OCI-LY3 (cell line): ENCODE measurements at regions not wholly inside any gene's neighbourhood (a gene's known extent, or its start where the extent isn't known, plus 50 kb on each side); places are given as distances from the start of the nearest gene placed in this dataset.
A peak's percentile ranks its signal among the peaks of the same experiment; 100 is the strongest.
"Not testable (repeated sequence)": the region's sequence is repeated elsewhere in the genome, so short reads cannot be mapped to it uniquely, and the experiment has no call there.

Experiments used
- H2AFZ ChIP-seq: fragments of 200-600, 300-600 bp; shearing (Covaris generic); 2 replicates; pipeline ENCODE4 v1.6.0; 2014; ENCODE audit warnings: antibody characterized with exemption, low read depth, low read length
- H3K27ac ChIP-seq: fragments of 200-600, 300-600 bp; sonication (generic); 2 replicates; pipeline ENCODE4 v1.5.1; 2014; ENCODE audit warnings: mild to moderate bottlenecking, low read length, moderate library complexity, mixed read lengths
- H3K27me3 ChIP-seq: fragments of 200-600, 300-600 bp; sonication (generic); 2 replicates; pipeline ENCODE4 v1.6.1; 2014; ENCODE audit warnings: low read depth, low read length, mixed read lengths
- H3K36me3 ChIP-seq: fragments of 200-600, 300-600 bp; sonication (generic); replicated peaks from 2 replicates; pipeline ENCODE3; 2014; ENCODE audit warnings: low read depth, low read length, mixed read lengths
- H3K4me1 ChIP-seq: fragments of 300-600, 200-600 bp; sonication (generic); 2 replicates; pipeline ENCODE4 v1.6.1; 2014; ENCODE audit warnings: low read length, mixed read lengths
- H3K4me2 ChIP-seq: fragments of 200-600, 300-600 bp; sonication (generic); 2 replicates; pipeline ENCODE4 v1.6.1; 2014; ENCODE audit warnings: low read length, mixed read lengths
- H3K4me3 ChIP-seq: fragments of 300-600, 200-600 bp; sonication (generic); 2 replicates; pipeline ENCODE4 v1.5.1; 2014; ENCODE audit warnings: antibody characterized with exemption, mild to moderate bottlenecking, low read length, moderate library complexity
- H3K79me2 ChIP-seq: fragments of 300-600, 200-600 bp; shearing (Covaris generic); 2 replicates; pipeline ENCODE4 v1.6.1; 2014; ENCODE audit warnings: mild to moderate bottlenecking, low read length, mixed read lengths
- H3K9ac ChIP-seq: fragments of 300-600, 200-600 bp; shearing (Covaris generic); 2 replicates; pipeline ENCODE4 v1.6.0; 2014; ENCODE audit warnings: mild to moderate bottlenecking, low read length, moderate library complexity
- H3K9me3 ChIP-seq: fragments of 200-600, 300-600 bp; shearing (Covaris generic); 2 replicates; pipeline ENCODE4 v1.6.1; 2014; ENCODE audit warnings: low read length, mixed read lengths; ENCODE audit not compliant: insufficient read depth
- H4K20me1 ChIP-seq: fragments of 200-600, 300-600 bp; sonication (generic); 2 replicates; pipeline ENCODE4 v1.6.1; 2016; ENCODE audit warnings: low read length, mixed read lengths; ENCODE audit not compliant: insufficient read depth
- CTCF ChIP-seq: fragments of 200-600, 300-600 bp; sonication (generic); IDR thresholded peaks from 2 replicates; pipeline ENCODE4 v1.5.1; 2014; ENCODE audit warnings: antibody characterized with exemption, low read length, low read depth
- EZH2phosphoT487 ChIP-seq: fragments of 200-600 bp; shearing (Covaris generic); IDR thresholded peaks from 2 replicates; pipeline ENCODE4 v1.6.1; 2018; ENCODE audit warnings: antibody characterized with exemption, mixed run types, low read depth

- Histone ChIP-seq H3K27me3 (no peaks in the 10 kb centered on the region), H3K36me3 (no peaks in the 10 kb centered on the region), H3K4me1 (peaks cover 10% of the 10 kb centered on the region), H3K4me3 (peak overlapping the region; percentile 76), H3K4me2 (peak overlapping the region; percentile 91), H3K9me3 (no peaks in the 10 kb centered on the region), H3K27ac (peak overlapping the region; percentile 87), H2AFZ (peak overlapping the region; percentile 85), H3K9ac (peak overlapping the region; percentile 74), H4K20me1 (no peaks in the 10 kb centered on the region), H3K79me2 (no peaks in the 10 kb centered on the region)
- TF ChIP-seq EZH2phosphoT487: no peak
- no peak for TF ChIP-seq CTCF
Observed at GRCh38 chrX:54640103-54640690, 110.2 kb downstream of the GNL3L start.

GRCh38 chrX:54640736-54641135 lies 110.7 kb downstream of the GNL3L start:
- Histone ChIP-seq H3K4me3 (no peak overlapping the region; the same call in 1 of the 2 replicates), H3K79me2 (no peaks in the 10 kb centered on the region), H3K36me3 (no peaks in the 10 kb centered on the region), H2AFZ (no peak overlapping the region; the same call in 1 of the 2 replicates), H3K9me3 (no peaks in the 10 kb centered on the region), H4K20me1 (no peaks in the 10 kb centered on the region), H3K9ac (0 out of 2 replicates have a peak overlapping the region, but pooled peaks have one; percentile 74), H3K27me3 (no peaks in the 10 kb centered on the region), H3K27ac (no peak overlapping the region), H3K4me2 (peak overlapping the region; percentile 91), H3K4me1 (peaks cover 10% of the 10 kb centered on the region)
- no peak for TF ChIP-seq CTCF
- TF ChIP-seq EZH2phosphoT487: no peak

- TF ChIP-seq CTCF: no peak
- no peak overlapping the region for H3K27ac ChIP-seq
- no peaks in the 10 kb centered on the region for H3K36me3 ChIP-seq
- H2AFZ ChIP-seq: no peak overlapping the region
- H3K27me3 ChIP-seq: no peaks in the 10 kb centered on the region
- H3K4me3 ChIP-seq: no peak overlapping the region
- H4K20me1 ChIP-seq: no peaks in the 10 kb centered on the region
- no peak overlapping the region for H3K4me2 ChIP-seq
- H3K79me2 ChIP-seq: no peaks in the 10 kb centered on the region
- no peaks in the 10 kb centered on the region for H3K9me3 ChIP-seq
- H3K9ac ChIP-seq: no peak overlapping the region
- H3K4me1 ChIP-seq: peaks cover 10% of the 10 kb centered on the region
Observed at GRCh38 chrX:54641530-54641929, 111.5 kb downstream of the GNL3L start.

GRCh38 chrX:54647607-54648006 lies 117.6 kb downstream of the GNL3L start:
- not testable (repeated sequence) for H3K36me3 ChIP-seq, H3K9ac ChIP-seq, H3K27ac ChIP-seq, H4K20me1 ChIP-seq, H3K4me1 ChIP-seq, H3K4me3 ChIP-seq, H3K79me2 ChIP-seq, H2AFZ ChIP-seq, H3K4me2 ChIP-seq, H3K9me3 ChIP-seq, H3K27me3 ChIP-seq

- Histone ChIP-seq H3K36me3 (no peaks in the 10 kb centered on the region), H3K9me3 (no peaks in the 10 kb centered on the region), H3K79me2 (no peaks in the 10 kb centered on the region), H3K4me1 (no peaks in the 10 kb centered on the region), H2AFZ (no peak overlapping the region), H3K9ac (no peak overlapping the region), H3K4me3 (no peak overlapping the region), H4K20me1 (no peaks in the 10 kb centered on the region), H3K27me3 (no peaks in the 10 kb centered on the region), H3K27ac (no peak overlapping the region), H3K4me2 (no peak overlapping the region)
- TF ChIP-seq EZH2phosphoT487 (no peak), CTCF (no peak)
Observed at GRCh38 chrX:54659547-54659946, 129.5 kb downstream of the GNL3L start.
